Skeletal muscle tissue (tissue), 3 donors: ENCODE measurements at regions not wholly inside any gene's neighbourhood (a gene's known extent, or its start where the extent isn't known, plus 50 kb on each side); places are given as distances from the start of the nearest gene placed in this dataset.

Experiments used
- H3K27ac ChIP-seq: one replicate; pipeline ENCODE4 v1.7.0; 2013; ENCODE audit warnings: mild to moderate bottlenecking, low read depth, low read length, inconsistent platforms
- H3K27me3 ChIP-seq, 3 donors: one replicate each; pipeline ENCODE4 v1.7.0; 2013; ENCODE audit warnings: low read length in 3 of 3; ENCODE audit not compliant: control insufficient read depth in 3 of 3, insufficient read depth in 3 of 3
- H3K36me3 ChIP-seq, 3 donors: one replicate each; pipeline ENCODE4 v1.7.0; 2013; ENCODE audit warnings: low read length in 3 of 3; ENCODE audit not compliant: control insufficient read depth in 3 of 3, insufficient read depth in 3 of 3
- H3K4me1 ChIP-seq, 3 donors: one replicate each; pipeline ENCODE4 v1.7.0; 2013; ENCODE audit warnings: low read length in 3 of 3, mild to moderate bottlenecking in 3 of 3; ENCODE audit not compliant: control insufficient read depth in 3 of 3, insufficient read depth in 3 of 3
- H3K4me3 ChIP-seq, 3 donors: one replicate each; pipeline ENCODE4 v1.7.0; 2013; ENCODE audit warnings: low read length in 3 of 3
- H3K9ac ChIP-seq, 3 donors: one replicate each; pipeline ENCODE4 v1.7.0; 2013; ENCODE audit warnings: low read length in 3 of 3, mild to moderate bottlenecking in 3 of 3, moderate library complexity in 2 of 3, low read depth in 1 of 3
- H3K9me3 ChIP-seq, 3 donors: one replicate each; pipeline ENCODE4 v1.7.0; 2013; ENCODE audit warnings: low read length in 3 of 3; ENCODE audit not compliant: control insufficient read depth in 3 of 3
- donor health status: Osteomylitis.

DNA sequence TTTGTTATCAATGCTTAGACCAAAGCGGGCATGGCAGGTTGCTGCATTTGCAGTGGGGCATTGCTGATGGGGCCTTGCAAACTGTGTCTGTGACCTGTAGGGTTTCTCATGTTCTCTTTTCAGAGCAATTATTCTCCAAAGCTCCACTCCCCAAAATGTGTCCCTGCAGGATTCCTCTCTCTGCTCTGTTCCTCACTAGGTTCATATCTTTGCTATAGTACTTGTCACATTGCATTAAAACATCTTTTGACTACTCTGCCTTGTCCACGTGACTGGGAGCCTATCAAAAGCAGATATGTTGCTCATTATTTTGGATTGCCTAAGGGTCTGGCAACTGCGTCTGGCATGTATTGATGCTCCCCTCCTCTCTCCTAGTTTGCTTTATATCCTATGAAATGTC, 177.7 kb upstream of the MID1 start:
- Histone ChIP-seq H3K9me3 (no peaks in the 10 kb centered on the region), H3K9ac (no peak overlapping the region), H3K4me1 (no peaks in the 10 kb centered on the region), H3K27me3 (no peaks in the 10 kb centered on the region), H3K4me3 (no peak overlapping the region), H3K36me3 (no peaks in the 10 kb centered on the region), H3K27ac (no peak overlapping the region)

GRCh38 chrX:10800796-10801195, 180.4 kb upstream of the MID1 start:
- Histone ChIP-seq H3K9me3 (no peaks in the 10 kb centered on the region), H3K27ac (no peak overlapping the region), H3K9ac (no peak overlapping the region), H3K4me1 (no peaks in the 10 kb centered on the region), H3K27me3 (no peaks in the 10 kb centered on the region), H3K4me3 (no peak overlapping the region), H3K36me3 (no peaks in the 10 kb centered on the region)

DNA sequence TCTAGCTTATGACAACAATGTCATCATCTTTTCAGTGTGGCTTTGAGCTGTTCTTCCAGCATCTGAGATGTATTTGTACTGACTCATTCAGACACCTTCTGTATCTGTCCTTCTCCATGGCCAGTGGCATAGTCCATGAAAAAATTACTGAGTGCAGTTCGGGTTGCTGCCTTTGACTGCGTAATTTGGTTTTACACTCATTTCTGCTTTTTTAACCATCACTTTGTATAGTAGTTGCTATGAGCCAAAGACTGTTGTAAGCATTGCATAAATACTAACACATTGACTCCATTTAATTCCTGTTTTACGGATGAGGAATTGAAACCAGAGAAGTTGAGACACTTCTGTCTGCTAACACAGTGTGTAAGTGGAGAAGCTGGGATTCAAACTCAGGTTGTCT, 190.7 kb upstream of the MID1 start:
- Histone ChIP-seq H3K27me3 (no peaks in the 10 kb centered on the region), H3K9ac (no peak overlapping the region), H3K36me3 (no peaks in the 10 kb centered on the region), H3K4me1 (no peaks in the 10 kb centered on the region), H3K4me3 (no peak overlapping the region), H3K27ac (no peak overlapping the region), H3K9me3 (no peaks in the 10 kb centered on the region)

- Histone ChIP-seq H3K4me1 (no peaks in the 10 kb centered on the region), H3K27me3 (no peaks in the 10 kb centered on the region), H3K27ac (no peak overlapping the region), H3K9me3 (no peaks in the 10 kb centered on the region), H3K9ac (no peak overlapping the region), H3K4me3 (no peak overlapping the region), H3K36me3 (no peaks in the 10 kb centered on the region)
Measured at GRCh38 chrX:10813761-10814160, 193.4 kb upstream of the MID1 start.

DNA sequence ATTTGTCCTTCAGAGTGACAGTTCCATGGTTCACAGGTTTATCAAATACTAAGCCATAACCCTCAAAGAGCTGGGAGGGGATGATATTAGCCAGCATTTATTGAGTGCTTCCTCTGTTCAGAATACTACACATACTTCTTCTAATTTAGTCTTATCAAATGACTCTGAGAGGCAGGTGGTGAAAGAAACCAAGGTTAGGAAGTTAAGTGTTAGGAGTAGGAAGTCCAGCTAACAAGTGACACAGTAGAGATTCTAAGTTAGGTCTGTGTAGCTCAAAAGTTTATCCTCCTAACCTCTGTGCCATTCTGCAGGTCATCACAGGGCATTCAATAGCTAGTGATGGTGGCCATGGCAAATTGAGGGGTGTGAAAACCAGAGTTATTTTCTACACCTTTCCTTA, 198.3 kb upstream of the MID1 start:
- Histone ChIP-seq H3K27me3 (no peaks in the 10 kb centered on the region), H3K27ac (no peak overlapping the region), H3K36me3 (no peaks in the 10 kb centered on the region), H3K9me3 (no peaks in the 10 kb centered on the region), H3K4me1 (no peaks in the 10 kb centered on the region), H3K4me3 (no peak overlapping the region), H3K9ac (no peak overlapping the region)

DNA sequence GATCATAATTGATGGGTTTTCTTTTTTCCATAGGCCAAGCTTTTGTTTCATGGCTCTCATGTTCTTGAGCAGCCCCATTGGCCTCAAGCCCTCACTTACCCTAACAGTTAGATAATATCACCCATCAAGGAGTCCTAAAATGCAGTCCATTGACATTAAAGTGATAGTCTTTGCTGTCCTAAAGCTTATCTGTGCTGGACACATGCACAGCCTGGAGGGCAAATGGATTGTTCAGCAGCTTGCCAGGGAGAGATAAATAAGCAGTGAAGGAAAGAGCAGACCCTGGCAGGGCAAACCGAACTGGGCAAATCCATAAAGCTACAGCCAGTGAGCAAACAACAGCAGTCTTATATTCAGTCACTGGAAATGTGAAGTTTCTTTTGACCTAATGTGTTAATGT, 199.6 kb upstream of the MID1 start:
- no peak overlapping the region for H3K27ac ChIP-seq

DNA sequence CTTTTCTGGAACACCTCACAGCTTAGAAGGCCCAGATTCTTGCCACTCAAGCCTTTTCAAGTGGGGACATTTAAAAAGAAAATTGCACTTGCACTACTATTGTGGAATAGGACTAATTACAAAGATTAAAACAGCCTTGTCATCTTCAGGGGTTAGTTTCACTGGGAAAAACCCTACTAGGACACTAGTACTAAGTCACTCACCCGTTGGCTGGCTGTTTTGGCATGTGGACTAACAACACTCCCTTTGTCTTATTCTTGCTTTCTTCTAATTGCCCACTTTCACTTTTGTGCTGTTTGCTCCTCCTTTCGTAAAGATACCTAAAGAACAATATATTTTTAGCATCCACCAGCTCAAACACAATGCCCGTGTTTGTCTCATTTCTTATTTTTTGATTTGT, 200.9 kb upstream of the MID1 start:
- H3K4me1 ChIP-seq, result no peaks in the 10 kb centered on the region
- no peak overlapping the region for H3K4me3 ChIP-seq
- H3K9me3 ChIP-seq, result no peaks in the 10 kb centered on the region
- H3K27me3 ChIP-seq, result no peaks in the 10 kb centered on the region
- no peaks in the 10 kb centered on the region for H3K36me3 ChIP-seq
- H3K27ac ChIP-seq, result no peak overlapping the region
- no peak overlapping the region for H3K9ac ChIP-seq

More for the DNA sequence above, 199.6 kb upstream of the MID1 start:
- Histone ChIP-seq H3K4me1 (no peaks in the 10 kb centered on the region), H3K36me3 (no peaks in the 10 kb centered on the region), H3K4me3 (no peak overlapping the region), H3K27me3 (no peaks in the 10 kb centered on the region), H3K9ac (no peak overlapping the region), H3K9me3 (no peaks in the 10 kb centered on the region)

- no peak overlapping the region for H3K9ac ChIP-seq
Measured at GRCh38 chrX:10828036-10828435, 207.7 kb upstream of the MID1 start.

GRCh38 chrX:10828640-10829039, 208.3 kb upstream of the MID1 start:
- Histone ChIP-seq H3K9me3 (no peaks in the 10 kb centered on the region), H3K36me3 (no peaks in the 10 kb centered on the region), H3K27ac (no peak overlapping the region), H3K27me3 (no peaks in the 10 kb centered on the region), H3K4me3 (no peak overlapping the region), H3K9ac (no peak overlapping the region), H3K4me1 (no peaks in the 10 kb centered on the region)

More at GRCh38 chrX:10828036-10828435, 207.7 kb upstream of the MID1 start:
- no peaks in the 10 kb centered on the region for H3K36me3 ChIP-seq
- no peaks in the 10 kb centered on the region for H3K9me3 ChIP-seq
- H3K4me3 ChIP-seq, result no peak overlapping the region
- H3K27me3 ChIP-seq, result no peaks in the 10 kb centered on the region
- no peak overlapping the region for H3K27ac ChIP-seq
- no peaks in the 10 kb centered on the region for H3K4me1 ChIP-seq

DNA sequence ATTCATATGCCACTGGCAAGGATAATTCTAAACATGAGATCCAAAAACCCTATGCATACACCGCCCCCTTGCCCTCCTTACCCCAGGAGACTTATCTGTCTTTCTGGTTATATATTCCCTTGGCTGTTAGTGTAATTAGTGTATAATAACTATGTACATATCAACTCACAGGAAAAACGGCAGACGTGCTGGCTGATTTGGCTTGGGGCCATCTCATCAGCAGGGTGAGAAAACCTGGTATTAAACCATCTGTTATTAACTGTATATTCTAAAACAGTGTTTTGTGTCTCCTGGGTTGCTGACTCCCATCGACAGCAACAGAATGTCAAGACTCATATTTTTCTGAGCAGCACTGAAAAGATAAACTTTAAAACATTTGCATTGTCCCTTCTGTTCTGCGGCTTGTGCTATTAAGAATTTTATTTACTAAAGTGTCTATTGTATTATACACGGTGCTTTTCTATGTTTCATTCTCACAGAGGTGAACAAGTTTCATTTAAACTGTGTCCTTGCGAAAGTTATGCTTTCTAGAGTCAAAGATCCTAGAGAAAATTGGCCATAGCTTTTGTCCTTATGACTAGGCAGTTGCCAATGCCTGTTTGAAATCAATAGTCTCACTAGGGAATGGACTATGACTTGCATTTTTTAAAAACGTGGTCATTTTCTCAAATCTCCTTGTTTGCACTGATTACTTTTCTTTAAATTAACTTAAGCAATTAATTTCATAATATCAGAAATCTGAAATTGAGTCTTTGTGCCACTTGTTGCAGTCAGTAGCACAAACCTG, 211.5 kb upstream of the MID1 start:
- no peak overlapping the region for H3K9ac ChIP-seq
- no peak overlapping the region for H3K27ac ChIP-seq
- H3K36me3 ChIP-seq, result no peaks in the 10 kb centered on the region
- no peaks in the 10 kb centered on the region for H3K9me3 ChIP-seq
- H3K4me3 ChIP-seq, result no peak overlapping the region
- H3K27me3 ChIP-seq, result no peaks in the 10 kb centered on the region
- no peaks in the 10 kb centered on the region for H3K4me1 ChIP-seq
